Activated CD8-positive, alpha-beta memory T cell treated with anti-CD3 and anti-CD28 coated beads, Interleukin-2, amount 50 U/mL, for 1 hour (primary cell): ENCODE measurements at regions not wholly inside any gene's neighbourhood (a gene's known extent, or its start where the extent isn't known, plus 50 kb on each side); places are given as distances from the start of the nearest gene placed in this dataset.
"Not testable (repeated sequence)": the region's sequence is repeated elsewhere in the genome, so short reads cannot be mapped to it uniquely, and the experiment has no call there.

Experiments used
- DNase-seq: peaks from one replicate; pipeline ENCODE4 v3.0.0-alpha.2; 2020; ENCODE audit errors: extremely low read depth

DNA sequence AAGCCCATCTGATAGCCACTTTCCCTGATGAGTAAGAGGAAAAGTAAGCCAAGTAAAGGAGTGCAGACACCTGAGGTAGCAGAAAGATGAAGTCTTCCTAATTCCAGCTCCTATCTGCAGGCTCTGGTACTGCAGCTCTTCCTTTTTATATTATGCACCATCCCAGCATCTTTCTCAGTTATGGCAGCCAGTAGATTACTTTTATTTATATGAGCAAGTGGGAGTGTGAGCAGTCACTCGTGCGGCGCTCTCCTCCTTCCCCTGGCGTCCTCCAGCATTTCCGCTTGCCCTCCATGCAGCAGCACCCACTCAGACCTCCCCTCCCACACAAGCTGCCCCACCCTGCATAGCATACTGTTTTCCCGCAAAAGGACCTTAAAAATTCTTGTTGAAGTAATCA lies 465.9 kb upstream of the DPPA4 start:
- no peak for DNase-seq

DNA sequence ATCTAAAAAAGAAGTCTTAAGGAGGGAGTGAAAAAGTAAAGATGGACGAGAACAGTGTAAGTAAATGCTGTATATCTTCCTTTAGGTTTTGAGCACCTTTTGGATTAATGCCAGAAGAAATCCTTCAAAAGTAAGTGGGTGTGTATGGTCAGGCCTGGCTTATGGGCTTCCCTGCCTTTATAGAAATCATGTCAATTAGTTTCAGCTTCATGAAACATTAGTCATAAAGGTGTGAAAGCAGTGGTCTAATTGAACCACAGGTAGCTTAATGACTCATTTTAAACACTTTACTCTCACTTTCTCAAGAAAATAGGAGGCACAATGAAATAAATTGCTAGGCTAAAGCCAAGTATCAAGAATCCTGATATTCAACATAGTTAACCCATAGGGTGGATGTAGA lies 467.4 kb upstream of the DPPA4 start:
- DNase-seq: no peak

DNA sequence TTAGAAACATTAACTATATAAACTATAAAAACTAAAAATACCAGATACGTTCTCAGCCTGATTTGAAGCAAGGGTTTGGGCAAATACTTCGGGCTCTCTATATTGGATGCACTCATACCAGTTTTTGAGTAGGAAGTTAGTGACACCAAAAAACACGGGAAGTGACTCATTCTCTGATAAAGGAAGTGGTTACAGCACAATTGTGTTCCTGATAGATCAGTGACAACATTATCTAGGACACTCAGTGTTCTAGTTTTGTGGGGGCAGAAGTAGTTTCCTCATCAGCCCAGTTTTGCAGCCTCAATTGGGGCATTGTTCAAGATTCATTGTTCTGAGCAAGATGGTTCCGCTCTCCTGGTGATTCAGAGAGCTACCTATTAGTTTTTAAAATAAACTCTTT lies 469.6 kb upstream of the DPPA4 start:
- peak; percentile 14 for DNase-seq

DNA sequence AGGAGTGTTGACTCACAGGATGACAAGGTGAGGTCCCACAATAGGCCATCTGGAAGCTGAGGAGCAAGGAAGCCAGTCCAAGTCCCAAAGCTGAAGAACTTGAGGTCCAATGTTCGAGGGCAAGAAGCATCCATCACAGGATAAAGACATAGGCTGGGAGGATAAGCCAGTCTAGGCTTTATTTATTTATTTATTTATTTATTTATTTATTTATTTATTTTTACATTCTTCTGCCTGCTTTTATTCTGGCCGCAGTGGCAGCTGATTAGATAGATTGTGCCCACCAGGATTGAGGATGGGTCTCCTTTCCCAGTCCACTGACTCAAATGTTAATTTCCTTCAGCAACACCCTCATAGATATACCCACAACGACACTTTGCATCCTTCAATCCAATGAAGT lies 472.2 kb upstream of the DPPA4 start:
- DNase-seq: no peak

DNA sequence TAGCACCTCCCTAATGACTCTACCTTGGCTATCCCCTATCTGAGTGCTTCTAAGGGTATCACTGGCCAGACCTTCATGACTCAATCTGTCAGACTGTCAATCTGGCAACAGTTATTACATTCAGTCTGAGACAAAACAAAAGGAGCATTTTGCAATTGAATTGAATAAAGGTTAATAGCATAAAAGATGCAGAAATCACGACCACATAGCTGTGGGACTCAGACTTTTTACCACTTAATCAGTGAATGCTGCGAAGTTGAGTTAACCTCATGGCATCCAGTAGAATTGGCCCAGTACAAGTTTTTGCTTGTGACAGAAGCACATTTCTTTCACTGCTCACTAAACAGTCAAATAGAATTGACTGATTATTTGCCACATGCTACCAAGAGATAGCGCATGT lies 480.7 kb upstream of the DPPA4 start:
- DNase-seq: no peak

DNA sequence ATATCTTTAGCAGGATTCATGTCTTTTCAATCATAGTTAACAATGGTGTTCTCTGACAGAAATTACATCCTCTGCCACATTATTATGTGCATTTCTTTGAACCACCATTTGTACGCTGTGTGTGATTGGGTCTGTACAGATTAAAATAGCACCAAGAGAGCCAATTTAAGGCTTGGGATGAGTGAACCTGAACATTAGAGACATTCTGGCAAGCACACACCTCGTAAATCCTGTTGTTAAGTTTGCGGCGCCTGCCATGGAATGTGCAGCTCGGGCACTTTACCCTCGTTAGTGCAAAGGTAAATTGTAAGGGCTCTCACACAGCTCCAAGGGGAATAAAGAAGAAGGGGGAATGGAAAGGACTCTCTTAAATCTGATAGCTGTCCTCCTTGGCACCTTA lies 482.4 kb upstream of the DPPA4 start:
- no peak for DNase-seq

DNA sequence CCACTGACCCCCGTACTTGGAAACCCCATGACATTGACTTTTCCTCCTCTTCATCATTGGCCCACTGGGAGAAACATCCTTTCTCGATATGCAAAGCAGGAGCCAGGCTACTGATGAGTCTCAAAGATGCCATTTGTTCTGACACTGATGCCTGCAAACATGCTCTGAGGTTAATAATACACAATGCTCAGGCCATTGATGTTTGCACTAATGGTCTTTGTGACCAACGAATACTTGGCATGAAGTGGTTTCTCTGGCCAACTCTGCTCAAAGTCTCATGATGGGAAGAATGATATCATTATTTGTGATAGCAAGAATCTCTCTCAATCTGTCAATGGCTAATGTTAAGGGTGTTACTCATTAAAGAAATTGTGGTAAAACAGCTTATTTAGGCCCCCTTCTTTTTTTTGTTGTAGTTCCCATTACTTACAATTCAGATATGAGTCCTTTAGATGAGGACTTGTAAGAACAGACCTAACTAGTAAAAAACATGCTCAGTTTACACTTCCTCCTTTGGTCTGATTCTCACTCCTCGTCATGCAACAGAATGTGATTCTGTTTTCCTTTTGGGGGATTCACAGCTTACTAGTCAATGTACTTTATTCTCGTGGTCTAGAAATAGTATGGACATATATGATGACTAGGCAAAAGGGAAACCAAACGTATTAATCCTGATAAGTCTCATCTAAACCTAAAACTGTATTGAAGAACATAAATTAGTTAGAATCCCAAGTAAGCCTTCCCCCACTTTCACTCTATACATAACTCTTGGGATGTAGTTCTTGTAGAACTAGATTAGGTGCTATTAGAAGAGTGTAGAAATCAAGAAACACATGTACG lies 488.8 kb upstream of the DPPA4 start:
- DNase-seq: no peak

DNA sequence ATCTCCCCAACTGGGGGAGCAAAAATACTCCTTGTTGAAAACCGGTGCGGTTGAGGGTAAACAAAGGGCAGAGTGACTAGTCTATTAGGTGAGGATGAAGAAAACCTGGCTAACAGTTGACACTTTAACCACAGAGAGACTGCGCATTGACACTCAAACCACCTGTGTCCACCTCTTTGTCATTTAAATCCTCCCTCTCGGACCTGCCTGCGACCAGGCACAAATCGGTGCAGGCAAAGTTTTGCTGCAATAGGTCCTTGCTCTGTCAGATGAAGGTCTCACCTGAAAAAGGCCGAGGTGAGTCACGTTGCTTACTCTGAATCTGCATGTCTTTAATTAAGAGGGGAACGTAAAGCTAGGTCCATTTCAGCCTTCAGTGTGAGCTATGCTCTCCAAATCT lies 494.1 kb upstream of the DPPA4 start:
- DNase-seq: no peak

DNA sequence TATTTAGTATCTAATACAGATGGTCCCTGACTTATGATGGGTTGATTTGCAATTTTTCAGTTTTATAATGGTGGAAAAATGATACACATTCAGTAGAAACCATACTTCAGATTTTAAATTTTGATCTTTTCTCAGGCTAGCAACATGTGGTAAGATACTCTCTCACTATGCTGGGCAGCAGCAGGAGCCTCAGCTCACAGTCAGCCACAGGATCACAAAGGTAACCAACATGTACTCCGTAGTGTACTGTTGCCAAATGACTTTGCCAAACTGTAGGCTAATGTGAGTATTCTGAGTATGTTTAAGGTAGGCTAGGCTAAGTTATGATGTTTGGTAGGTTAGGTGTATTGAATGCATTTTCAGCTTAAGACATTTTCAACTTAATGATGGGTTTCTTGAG lies 498.6 kb upstream of the DPPA4 start:
- no peak for DNase-seq

DNA sequence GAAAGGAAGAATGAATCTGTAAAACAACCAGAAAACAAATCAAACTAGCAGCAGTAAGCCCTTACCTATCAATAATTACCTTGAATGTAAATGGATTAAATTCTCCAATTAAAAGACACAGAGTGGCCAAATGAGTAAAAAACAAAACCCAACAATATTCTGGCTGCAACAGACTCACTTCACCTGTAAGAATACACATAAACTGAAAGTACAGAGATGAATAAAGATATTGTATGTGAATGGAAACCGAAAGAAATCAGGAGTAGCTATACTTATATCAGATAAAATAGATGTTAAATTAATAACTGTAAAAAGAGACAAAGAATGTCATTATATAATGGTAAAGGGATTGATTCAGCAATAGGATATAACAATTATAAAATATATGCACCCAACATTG lies 514.5 kb upstream of the DPPA4 start:
- no peak for DNase-seq

DNA sequence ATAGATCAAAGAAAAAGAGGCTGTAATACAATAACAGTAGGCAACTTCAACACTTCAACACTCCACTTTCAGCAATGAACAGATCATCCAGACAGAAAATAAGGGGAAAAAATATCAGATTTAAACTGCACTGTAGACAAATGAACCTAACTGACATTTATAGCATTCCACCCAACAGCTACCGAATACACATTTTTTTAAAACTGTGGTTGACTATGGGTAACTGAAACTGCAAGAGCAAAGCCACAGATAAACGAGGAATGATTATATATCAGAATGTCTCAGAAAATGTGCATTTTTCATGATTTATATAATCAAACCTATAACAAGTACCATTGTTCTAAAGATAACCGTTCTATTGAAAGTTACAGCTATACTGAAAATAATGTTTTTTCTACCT lies 514.9 kb upstream of the DPPA4 start:
- DNase-seq: no peak

DNA sequence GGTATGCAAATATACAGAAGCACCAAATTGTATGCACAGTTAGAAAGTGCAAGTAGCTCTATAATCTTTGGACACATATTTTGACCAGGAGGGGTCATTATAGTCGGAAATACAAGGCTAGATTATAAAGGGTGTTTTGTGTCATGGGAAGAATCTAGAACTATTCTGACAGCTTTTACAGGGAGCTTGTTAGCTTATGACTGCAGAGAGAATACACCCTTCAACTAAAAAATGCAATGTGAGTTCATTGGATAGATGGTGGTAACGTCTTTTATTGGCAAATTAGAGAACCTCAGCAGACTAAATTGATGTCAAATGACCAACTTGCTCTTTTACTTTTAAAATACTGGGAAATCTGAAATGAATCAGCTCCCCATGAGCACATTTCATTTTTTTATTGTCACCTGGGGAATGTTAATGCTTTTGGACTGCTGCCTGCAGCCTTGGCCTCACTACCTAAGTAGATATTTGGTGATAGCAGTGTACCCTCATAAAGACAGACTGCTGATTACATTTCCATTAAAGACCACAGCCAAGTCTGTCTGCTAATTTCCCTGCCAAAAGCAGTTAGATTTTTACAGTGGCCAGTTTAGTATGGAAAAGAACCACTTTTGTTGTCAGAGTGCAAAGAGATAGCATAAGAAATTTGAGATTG lies 515.9 kb upstream of the DPPA4 start:
- no peak for DNase-seq

DNA sequence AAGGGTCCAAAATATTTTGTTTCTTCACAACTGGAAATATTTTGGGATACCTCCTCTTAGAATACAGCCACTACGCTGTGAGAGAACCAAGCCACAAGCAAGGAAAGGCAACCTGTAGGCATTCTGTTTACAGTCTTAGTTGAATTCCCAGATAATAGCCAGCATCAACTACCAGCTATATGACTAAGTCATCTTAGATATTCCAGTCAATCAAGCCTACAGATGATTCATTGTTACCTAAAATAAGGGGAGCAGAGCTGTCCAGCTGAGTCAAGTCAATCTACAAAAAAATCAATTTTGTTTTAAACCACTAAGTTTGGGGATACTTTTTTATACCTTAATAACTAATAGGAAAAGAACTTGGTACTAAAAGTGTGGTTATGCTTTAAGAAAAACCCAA lies 526.4 kb upstream of the DPPA4 start:
- DNase-seq: no peak

DNA sequence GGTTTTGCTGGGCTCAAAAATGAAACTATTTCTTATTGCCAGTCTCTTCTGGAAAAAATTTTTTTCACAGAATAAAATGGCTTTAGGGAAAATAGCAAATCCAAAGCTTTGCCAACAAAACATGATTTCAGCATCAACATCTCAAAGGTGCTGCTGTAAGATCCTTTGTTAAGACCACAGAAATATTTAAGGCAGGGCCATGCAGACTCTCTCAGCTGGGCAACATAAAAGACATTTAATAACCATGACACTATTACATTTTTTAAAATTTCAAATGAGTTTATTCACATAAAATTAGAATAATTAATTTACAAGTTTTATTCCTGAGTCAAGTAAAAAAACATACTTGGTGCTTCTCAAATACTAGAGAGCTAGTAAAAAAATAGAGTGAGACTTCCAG lies 527.1 kb upstream of the DPPA4 start:
- DNase-seq: no peak

DNA sequence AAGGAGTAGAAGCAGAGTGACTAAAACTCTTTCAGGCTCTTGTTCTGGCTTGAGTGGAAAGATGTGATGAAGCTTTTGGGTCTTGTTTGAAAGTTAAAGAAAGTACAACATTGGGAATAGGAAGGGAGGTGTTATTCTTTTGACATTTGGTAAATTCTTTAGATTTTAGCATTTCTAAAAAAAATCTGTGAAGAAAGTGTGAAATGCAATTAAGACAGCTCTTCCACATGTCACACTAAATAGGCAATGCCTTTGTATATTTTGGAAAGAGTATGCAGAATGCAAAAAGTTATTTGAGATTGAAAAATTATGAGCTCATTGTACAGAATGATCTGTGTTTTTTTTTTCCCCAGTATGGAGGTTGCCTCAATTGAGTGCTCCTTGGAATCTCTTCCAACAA lies 532.2 kb upstream of the DPPA4 start:
- no peak for DNase-seq

DNA sequence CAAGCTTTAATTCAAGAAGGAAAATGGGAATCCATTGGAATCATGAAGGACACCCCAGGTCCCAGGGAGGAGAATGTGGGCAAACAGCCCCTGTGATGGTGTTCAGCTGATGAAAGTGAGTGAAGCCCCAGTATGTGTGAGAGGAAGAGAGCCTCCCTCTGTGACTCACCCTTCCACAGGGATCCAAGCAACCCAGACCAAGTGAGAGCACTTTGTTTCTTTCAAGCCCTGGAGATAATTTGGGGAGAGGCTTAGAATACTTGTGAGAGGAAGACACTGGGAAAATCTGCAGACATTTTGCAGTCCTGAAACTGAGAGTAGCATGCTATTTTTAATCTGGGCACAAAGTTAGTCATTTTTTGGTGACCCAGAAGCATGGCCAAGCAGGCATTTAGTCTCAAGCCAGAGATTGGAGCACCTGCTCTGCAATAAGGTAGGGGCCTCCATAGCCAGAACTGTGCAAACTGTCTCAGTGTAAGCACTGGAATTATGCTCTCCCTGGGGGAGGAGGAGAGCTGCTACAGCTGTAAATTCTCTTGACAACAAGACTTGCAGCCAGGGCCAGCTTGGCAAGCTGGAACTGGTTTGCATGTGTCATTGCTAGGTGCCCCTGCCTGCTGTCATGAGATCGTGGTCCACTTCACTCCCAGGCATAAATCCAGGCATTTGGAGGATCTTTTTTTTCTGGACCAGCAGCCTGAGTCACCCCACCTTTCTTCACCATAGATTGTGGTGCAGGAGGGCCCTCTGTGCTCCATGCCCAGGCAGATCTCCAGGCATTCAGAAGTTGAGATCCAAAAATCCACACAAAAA lies 537.8 kb upstream of the DPPA4 start:
- no peak for DNase-seq

DNA sequence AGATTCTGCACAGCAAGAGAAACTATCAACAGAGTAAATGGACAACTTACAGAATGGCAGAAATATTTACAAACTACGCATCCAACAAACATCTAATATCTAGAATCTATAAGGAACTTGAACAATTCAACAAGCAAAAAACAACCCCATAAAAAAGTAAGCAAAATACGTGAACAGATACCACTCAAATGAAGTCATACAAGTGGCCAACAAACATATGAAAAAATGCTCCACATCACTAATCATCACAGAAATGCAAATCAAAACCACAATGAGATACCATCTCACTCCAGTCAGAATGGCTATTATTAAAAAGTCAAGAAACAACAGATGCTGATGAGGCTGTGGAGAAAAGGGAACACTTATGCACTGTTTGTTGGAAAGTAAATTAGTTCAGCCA lies 540.3 kb upstream of the DPPA4 start:
- DNase-seq: not testable (repeated sequence)

DNA sequence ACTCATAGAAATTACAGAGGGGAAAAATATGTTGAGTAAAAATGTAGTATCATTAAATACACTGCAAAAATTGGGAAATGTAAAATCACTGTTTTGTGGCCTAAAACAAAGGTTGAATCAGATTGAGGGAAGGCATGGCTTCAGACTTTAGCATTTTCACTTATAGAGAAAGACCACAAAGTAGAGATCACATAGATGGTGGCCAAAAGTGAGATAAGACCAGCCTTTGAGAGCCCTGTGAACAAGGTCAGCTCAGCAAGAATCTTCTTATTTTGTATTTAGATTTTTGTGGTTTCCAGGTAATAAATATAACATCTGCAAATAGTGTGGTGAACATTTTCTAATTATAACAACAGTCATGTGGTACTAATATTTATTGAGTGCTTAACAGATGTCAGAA lies 544.8 kb upstream of the DPPA4 start:
- DNase-seq: no peak

DNA sequence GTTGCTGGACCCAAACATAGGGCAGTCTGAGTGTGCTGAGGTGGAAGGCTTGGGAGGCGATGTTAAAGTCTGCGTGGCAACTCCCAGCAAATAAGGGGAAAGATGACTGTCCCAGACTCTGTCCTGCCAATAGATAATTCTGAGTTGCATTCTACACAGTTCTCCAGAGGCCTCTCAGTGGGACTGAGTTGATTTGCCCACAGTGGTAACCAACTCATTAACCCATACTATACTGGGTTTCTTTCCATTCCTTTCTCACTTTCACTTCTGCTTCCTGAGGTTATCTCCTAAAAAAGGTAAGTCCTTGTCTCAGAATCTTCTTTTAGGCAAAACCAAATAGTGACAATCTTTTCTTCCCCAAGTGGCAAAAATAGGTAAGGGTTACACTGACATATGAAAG lies 549.9 kb upstream of the DPPA4 start:
- no peak for DNase-seq

DNA sequence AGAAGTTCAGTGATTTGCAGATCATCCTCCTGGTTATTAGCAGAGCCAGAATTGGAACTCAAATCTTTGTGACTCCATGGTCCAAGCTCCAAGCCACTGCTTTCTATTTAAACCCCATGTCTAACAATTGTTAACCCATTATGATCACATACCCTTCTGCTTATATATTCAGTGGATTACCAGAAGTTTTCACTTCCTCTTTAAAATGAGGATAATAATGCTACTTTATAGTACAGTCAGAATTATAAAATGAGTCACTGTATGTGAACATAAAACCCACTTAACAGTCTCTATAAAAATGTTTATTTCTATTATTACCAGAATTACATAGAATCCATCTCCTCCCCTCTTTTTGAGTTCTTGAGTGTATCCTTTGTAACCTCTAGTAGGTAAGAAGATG lies 550.7 kb upstream of the DPPA4 start:
- no peak for DNase-seq

DNA sequence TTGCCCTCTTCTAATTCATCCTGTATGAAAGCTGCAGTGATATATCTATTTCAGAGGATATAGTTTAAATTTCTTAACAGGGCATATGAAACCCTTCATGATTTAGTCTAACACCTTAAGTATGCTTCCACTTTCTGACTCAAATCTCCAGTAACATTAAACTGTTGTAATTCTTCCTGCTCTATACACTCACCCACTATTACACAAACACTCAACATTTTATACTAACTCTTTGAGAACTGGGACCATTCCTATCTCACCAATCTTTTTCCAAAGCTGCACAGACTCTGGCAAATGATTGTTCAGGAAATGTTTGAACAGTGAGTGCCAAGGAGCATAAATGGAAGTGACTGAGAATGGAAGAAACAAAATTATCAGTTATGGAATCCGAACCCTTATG lies 560.4 kb upstream of the DPPA4 start:
- no peak for DNase-seq

DNA sequence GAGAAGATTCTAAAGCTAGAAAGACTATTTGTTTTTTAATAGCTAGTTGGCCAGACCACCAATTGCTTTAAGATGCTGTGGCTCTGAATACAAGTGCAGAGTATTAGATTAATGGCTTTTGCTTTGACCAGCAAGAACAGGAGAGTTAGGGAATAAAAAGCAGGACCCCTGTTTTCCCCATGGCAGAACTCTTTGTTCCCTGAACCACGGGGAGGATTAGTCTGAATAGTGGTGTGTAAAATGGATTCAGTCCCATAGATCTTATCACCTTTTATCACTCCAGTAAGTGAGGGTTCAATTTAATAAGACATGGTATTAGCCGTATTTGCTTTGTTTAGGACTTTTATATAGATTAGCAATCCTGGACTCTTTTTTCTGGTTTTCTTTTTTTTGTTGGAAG lies 562.6 kb upstream of the DPPA4 start:
- no peak for DNase-seq

DNA sequence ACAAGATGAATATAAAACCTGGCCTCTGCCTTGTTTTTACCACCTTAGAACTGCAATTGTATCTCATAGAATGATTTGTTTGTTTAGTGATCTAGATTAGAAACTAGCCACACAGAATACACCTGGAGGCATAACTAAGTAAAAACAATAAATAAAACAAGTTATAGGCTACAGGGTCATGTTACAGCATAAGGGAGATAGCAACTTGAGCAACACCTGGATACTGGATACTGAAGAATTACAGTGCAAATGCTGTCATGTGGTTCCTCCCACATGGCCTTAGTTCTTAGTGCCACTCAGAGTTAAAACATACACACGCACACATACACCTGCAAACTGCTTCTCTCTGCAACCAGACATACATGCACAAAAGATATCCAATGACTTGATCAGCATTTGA lies 563.4 kb upstream of the DPPA4 start:
- DNase-seq: no peak
